ENCODE measurements at regions not wholly inside any gene's neighbourhood (a gene's known extent, or its start where the extent isn't known, plus 50 kb on each side); places are given as distances from the start of the nearest gene placed in this dataset.

GRCh38 chr15:47493357-47494247, 223.7 kb upstream of the SEMA6D start:
- no peak for ATAC-seq (replicated peaks)
- Mint-ChIP-seq H3K36me3 (ENCODE audit: insufficient read depth) (no peaks in the 10 kb centered on the region), H3K9me3 (peaks cover 1 to 3% of the 10 kb centered on the region in 2 donors), H3K27me3 (no peaks in the 10 kb centered on the region), H3K4me1 (ENCODE audit: low read depth in 2 of 2) (no peaks in the 10 kb centered on the region), H3K27ac (no peak overlapping the region), H3K4me3 (no peak overlapping the region)
- no peak for DNase-seq

GRCh38 chr15:47496343-47497185, 220.7 kb upstream of the SEMA6D start:
- no peaks in the 10 kb centered on the region for H3K36me3 Mint-ChIP-seq (ENCODE audit: insufficient read depth)
- H3K27me3 Mint-ChIP-seq, result no peaks in the 10 kb centered on the region
- H3K9me3 Mint-ChIP-seq, result no peaks in the 10 kb centered on the region
- H3K4me1 Mint-ChIP-seq (ENCODE audit: low read depth in 2 of 2), result no peaks in the 10 kb centered on the region
- no peak overlapping the region for H3K27ac Mint-ChIP-seq
- no peak overlapping the region for H3K4me3 Mint-ChIP-seq
- DNase-seq, result no peak
- ATAC-seq (replicated peaks), result no peak

- Mint-ChIP-seq H3K27me3 (peaks cover 0 to 9% of the 10 kb centered on the region in 2 donors), H3K4me1 (ENCODE audit: low read depth in 2 of 2) (no peaks in the 10 kb centered on the region), H3K9me3 (peaks cover 0 to 6% of the 10 kb centered on the region in 2 donors), H3K4me3 (no peak overlapping the region), H3K27ac (no peak overlapping the region), H3K36me3 (ENCODE audit: insufficient read depth) (no peaks in the 10 kb centered on the region)
- no peak for DNase-seq
- no peak for ATAC-seq (replicated peaks)
Observed at GRCh38 chr15:47500842-47501241, 216.5 kb upstream of the SEMA6D start.

- DNase-seq (no peak), ATAC-seq (replicated peaks) (no peak)
- Mint-ChIP-seq H3K4me3 (no peak overlapping the region), H3K27ac (no peak overlapping the region), H3K27me3 (peaks cover 0 to 9% of the 10 kb centered on the region in 2 donors), H3K36me3 (ENCODE audit: insufficient read depth) (no peaks in the 10 kb centered on the region), H3K4me1 (ENCODE audit: low read depth in 2 of 2) (no peaks in the 10 kb centered on the region), H3K9me3 (peaks cover 0 to 7% of the 10 kb centered on the region in 2 donors)
Observed at GRCh38 chr15:47502041-47502440, 215.3 kb upstream of the SEMA6D start.

GRCh38 chr15:47503876-47504275, 213.4 kb upstream of the SEMA6D start:
- H3K36me3 Mint-ChIP-seq (ENCODE audit: insufficient read depth), result no peaks in the 10 kb centered on the region
- ATAC-seq (replicated peaks) (no peak), DNase-seq (no peak)
- H3K9me3 Mint-ChIP-seq, result peaks cover 0 to 7% of the 10 kb centered on the region in 2 donors
- H3K4me1 Mint-ChIP-seq (ENCODE audit: low read depth in 2 of 2), result no peaks in the 10 kb centered on the region
- H3K27ac Mint-ChIP-seq, result no peak overlapping the region
- H3K27me3 Mint-ChIP-seq, result peaks cover 0 to 9% of the 10 kb centered on the region in 2 donors
- no peak overlapping the region for H3K4me3 Mint-ChIP-seq

GRCh38 chr15:47504624-47505256, 212.6 kb upstream of the SEMA6D start:
- Mint-ChIP-seq H3K27ac (no peak overlapping the region), H3K9me3 (peaks cover 0 to 7% of the 10 kb centered on the region in 2 donors), H3K36me3 (ENCODE audit: insufficient read depth) (no peaks in the 10 kb centered on the region), H3K4me1 (ENCODE audit: low read depth in 2 of 2) (no peaks in the 10 kb centered on the region), H3K27me3 (peaks cover 0 to 9% of the 10 kb centered on the region in 2 donors), H3K4me3 (no peak overlapping the region)
- no peak for DNase-seq
- no peak for ATAC-seq (replicated peaks)

- DNase-seq, result no peak
- H3K27ac Mint-ChIP-seq, result no peak overlapping the region
Observed at GRCh38 chr15:47505712-47506328, 211.5 kb upstream of the SEMA6D start.

GRCh38 chr15:47506329-47507100, 210.8 kb upstream of the SEMA6D start:
- ATAC-seq (replicated peaks) (no peak), DNase-seq (no peak)
- H3K27me3 Mint-ChIP-seq, result peaks cover 0 to 9% of the 10 kb centered on the region in 2 donors
- H3K4me1 Mint-ChIP-seq (ENCODE audit: low read depth in 2 of 2), result no peaks in the 10 kb centered on the region
- H3K4me3 Mint-ChIP-seq, result no peak overlapping the region
- H3K27ac Mint-ChIP-seq, result no peak overlapping the region
- peaks cover 0 to 12% of the 10 kb centered on the region in 2 donors for H3K9me3 Mint-ChIP-seq
- no peaks in the 10 kb centered on the region for H3K36me3 Mint-ChIP-seq (ENCODE audit: insufficient read depth)

More at GRCh38 chr15:47505712-47506328, 211.5 kb upstream of the SEMA6D start:
- Mint-ChIP-seq H3K27me3 (peaks cover 0 to 9% of the 10 kb centered on the region in 2 donors), H3K36me3 (ENCODE audit: insufficient read depth) (no peaks in the 10 kb centered on the region), H3K4me1 (ENCODE audit: low read depth in 2 of 2) (no peaks in the 10 kb centered on the region), H3K4me3 (no peak overlapping the region), H3K9me3 (peaks cover 0 to 10% of the 10 kb centered on the region in 2 donors)
- ATAC-seq (replicated peaks), result no peak

GRCh38 chr15:47507221-47507985, 209.9 kb upstream of the SEMA6D start:
- DNase-seq (no peak), ATAC-seq (replicated peaks) (no peak)
- Mint-ChIP-seq H3K27me3 (peaks cover 0 to 9% of the 10 kb centered on the region in 2 donors), H3K4me1 (ENCODE audit: low read depth in 2 of 2) (no peaks in the 10 kb centered on the region), H3K36me3 (ENCODE audit: insufficient read depth) (no peaks in the 10 kb centered on the region), H3K4me3 (no peak overlapping the region), H3K27ac (no peak overlapping the region), H3K9me3 (peaks cover 0 to 13% of the 10 kb centered on the region in 2 donors)

GRCh38 chr15:47511261-47511660, 206.0 kb upstream of the SEMA6D start:
- DNase-seq (no peak), ATAC-seq (replicated peaks) (no peak)
- no peaks in the 10 kb centered on the region for H3K4me1 Mint-ChIP-seq (ENCODE audit: low read depth in 2 of 2)
- H3K4me3 Mint-ChIP-seq, result no peak overlapping the region
- no peak overlapping the region for H3K27ac Mint-ChIP-seq
- no peaks in the 10 kb centered on the region for H3K36me3 Mint-ChIP-seq (ENCODE audit: insufficient read depth)
- H3K9me3 Mint-ChIP-seq, result peaks cover 0 to 7% of the 10 kb centered on the region in 2 donors
- H3K27me3 Mint-ChIP-seq, result no peaks in the 10 kb centered on the region

GRCh38 chr15:47513471-47513870, 203.8 kb upstream of the SEMA6D start:
- DNase-seq (no peak), ATAC-seq (replicated peaks) (no peak)
- H3K4me3 Mint-ChIP-seq, result no peak overlapping the region
- H3K9me3 Mint-ChIP-seq, result peaks cover 0 to 6% of the 10 kb centered on the region in 2 donors
- H3K4me1 Mint-ChIP-seq (ENCODE audit: low read depth in 2 of 2), result no peaks in the 10 kb centered on the region
- no peaks in the 10 kb centered on the region for H3K27me3 Mint-ChIP-seq
- H3K27ac Mint-ChIP-seq, result no peak overlapping the region
- H3K36me3 Mint-ChIP-seq (ENCODE audit: insufficient read depth), result no peaks in the 10 kb centered on the region

GRCh38 chr15:47514200-47514652, 203.1 kb upstream of the SEMA6D start:
- Mint-ChIP-seq H3K36me3 (ENCODE audit: insufficient read depth) (no peaks in the 10 kb centered on the region), H3K4me3 (no peak overlapping the region), H3K27me3 (no peaks in the 10 kb centered on the region), H3K9me3 (peaks cover 0 to 6% of the 10 kb centered on the region in 2 donors), H3K27ac (no peak overlapping the region), H3K4me1 (ENCODE audit: low read depth in 2 of 2) (no peaks in the 10 kb centered on the region)
- no peak for DNase-seq
- ATAC-seq (replicated peaks), result no peak
